ENCODE measurements at regions not wholly inside any gene's neighbourhood (a gene's known extent, or its start where the extent isn't known, plus 50 kb on each side); places are given as distances from the start of the nearest gene placed in this dataset.

DNA sequence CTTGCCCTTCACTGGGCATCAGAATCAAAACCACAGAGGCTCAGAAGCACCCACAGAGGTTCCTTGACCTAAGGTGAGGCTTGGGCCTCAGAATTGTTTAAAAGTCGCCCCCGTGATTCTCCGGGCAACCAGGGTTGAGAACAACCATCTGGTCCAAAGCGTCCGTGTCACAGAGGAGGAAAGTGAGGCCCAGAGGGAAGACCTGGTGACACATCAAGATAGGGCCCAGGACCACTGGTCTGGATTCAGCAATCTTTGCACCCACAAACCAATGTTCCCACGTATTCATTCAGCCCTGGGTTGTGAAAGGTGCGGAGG is 272.6 kb downstream of the UACA start (continued):
- TF ChIP-seq, protein P1, sequence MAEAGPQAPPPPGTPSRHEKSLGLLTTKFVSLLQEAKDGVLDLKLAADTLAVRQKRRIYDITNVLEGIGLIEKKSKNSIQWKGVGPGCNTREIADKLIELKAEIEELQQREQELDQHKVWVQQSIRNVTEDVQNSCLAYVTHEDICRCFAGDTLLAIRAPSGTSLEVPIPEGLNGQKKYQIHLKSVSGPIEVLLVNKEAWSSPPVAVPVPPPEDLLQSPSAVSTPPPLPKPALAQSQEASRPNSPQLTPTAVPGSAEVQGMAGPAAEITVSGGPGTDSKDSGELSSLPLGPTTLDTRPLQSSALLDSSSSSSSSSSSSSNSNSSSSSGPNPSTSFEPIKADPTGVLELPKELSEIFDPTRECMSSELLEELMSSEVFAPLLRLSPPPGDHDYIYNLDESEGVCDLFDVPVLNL (IDR thresholded peaks at IDR 0.05; ENCODE audit: low read depth, low read length), result no peak

DNA sequence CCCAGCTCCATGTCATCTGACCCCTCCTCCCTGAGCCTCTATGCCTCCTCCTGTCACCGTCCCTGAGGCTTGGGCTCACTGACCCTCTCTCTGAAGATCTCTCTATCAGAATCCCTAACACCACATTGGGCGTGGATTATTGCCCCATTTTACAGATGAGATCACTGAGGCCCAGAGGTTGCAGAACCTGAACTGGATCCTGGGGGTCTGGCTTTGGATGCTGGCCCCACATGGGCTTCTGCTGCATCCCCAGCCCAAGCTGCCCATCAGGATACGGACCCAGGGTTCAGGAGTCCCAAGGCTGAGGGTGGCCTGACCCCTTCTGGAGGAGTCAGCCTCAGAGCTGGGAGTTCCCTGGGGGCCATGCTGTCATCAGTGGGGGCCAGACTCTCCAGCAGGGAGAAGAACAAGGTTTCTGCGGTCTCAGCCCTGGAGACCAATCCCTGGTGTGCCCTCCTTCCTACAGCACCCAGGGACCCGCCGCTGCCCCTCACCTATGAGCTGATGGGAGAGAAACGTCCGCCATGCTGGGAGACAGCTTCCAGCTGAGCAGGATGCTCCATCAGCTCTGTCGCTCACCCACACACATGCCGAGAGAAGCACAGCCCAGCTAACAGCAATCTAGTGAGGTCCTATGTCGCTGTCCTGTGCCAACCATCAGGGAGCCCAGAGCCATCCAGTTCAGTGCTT is 273.1 kb downstream of the UACA start:
- no peaks in the 10 kb centered on the region for H3K79me2 ChIP-seq (ENCODE audit: control insufficient read depth, insufficient read depth, low read length)
- BruUV-seq (replicated peaks), result no TSS peak
- peaks cover 68% of the 10 kb centered on the region for H3K4me1 ChIP-seq (ENCODE audit: control insufficient read depth, insufficient read depth, low read length)
- H3K9ac ChIP-seq (ENCODE audit: control insufficient read depth, insufficient read depth, low read length), result no peak overlapping the region
- in situ Hi-C loops (cut with MboI), result no loop called here
- ChIA-PET POLR2A (no interaction called here), RAD21 (ENCODE audit: unreplicated experiment) (interaction anchor here (1.4 to 3.6 kb wide), 3 partner anchors 14 to 23 kb away, joined by 5 to 42 read pairs (median 21); no protein-coding TSS in a partner anchor), SMC1A (ENCODE audit: uncharacterized antibody, unreplicated experiment) (interaction anchor here (1.6 to 5.4 kb wide), 6 partner anchors 14 to 1012 kb away, joined by 3 to 46 read pairs (median 14); no protein-coding TSS in a partner anchor), CTCF (interaction anchor here (1.2 to 3.4 kb wide), 4 partner anchors 9 to 23 kb away, joined by 5 to 39 read pairs (median 19); no protein-coding TSS in a partner anchor)
- no peak overlapping the region for H3K27ac ChIP-seq (ENCODE audit: control insufficient read depth, insufficient read depth)
- TF ChIP-seq, protein P2, sequence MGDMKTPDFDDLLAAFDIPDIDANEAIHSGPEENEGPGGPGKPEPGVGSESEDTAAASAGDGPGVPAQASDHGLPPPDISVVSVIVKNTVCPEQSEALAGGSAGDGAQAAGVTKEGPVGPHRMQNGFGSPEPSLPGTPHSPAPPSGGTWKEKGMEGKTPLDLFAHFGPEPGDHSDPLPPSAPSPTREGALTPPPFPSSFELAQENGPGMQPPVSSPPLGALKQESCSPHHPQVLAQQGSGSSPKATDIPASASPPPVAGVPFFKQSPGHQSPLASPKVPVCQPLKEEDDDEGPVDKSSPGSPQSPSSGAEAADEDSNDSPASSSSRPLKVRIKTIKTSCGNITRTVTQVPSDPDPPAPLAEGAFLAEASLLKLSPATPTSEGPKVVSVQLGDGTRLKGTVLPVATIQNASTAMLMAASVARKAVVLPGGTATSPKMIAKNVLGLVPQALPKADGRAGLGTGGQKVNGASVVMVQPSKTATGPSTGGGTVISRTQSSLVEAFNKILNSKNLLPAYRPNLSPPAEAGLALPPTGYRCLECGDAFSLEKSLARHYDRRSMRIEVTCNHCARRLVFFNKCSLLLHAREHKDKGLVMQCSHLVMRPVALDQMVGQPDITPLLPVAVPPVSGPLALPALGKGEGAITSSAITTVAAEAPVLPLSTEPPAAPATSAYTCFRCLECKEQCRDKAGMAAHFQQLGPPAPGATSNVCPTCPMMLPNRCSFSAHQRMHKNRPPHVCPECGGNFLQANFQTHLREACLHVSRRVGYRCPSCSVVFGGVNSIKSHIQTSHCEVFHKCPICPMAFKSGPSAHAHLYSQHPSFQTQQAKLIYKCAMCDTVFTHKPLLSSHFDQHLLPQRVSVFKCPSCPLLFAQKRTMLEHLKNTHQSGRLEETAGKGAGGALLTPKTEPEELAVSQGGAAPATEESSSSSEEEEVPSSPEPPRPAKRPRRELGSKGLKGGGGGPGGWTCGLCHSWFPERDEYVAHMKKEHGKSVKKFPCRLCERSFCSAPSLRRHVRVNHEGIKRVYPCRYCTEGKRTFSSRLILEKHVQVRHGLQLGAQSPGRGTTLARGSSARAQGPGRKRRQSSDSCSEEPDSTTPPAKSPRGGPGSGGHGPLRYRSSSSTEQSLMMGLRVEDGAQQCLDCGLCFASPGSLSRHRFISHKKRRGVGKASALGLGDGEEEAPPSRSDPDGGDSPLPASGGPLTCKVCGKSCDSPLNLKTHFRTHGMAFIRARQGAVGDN (IDR thresholded peaks at IDR 0.05), result no peak
- no peak for TF ChIP-seq BHLHE40 (IDR thresholded peaks at IDR 0.05; ENCODE audit: borderline replicate concordance in 1 of 2, low read depth in 2 of 2, low read length in 1 of 2)
- no peak for TF ChIP-seq CREB1 (IDR thresholded peaks at IDR 0.05; ENCODE audit: low read depth)
- no peak for TF ChIP-seq SIN3A (IDR thresholded peaks at IDR 0.05; ENCODE audit: low read depth, low read length)
- TF ChIP-seq ZNF24 (IDR thresholded peaks at IDR 0.05), result no peak
- TF ChIP-seq HDAC2 (IDR thresholded peaks at IDR 0.05), result no peak
- no peak for TF ChIP-seq CHD4 (IDR thresholded peaks at IDR 0.05)
- no peak for TF ChIP-seq NR2C2 (IDR thresholded peaks at IDR 0.05; ENCODE audit: borderline replicate concordance, control insufficient read depth, insufficient read length, low read depth)
- no peak for TF ChIP-seq CBX3 (IDR thresholded peaks at IDR 0.05; ENCODE audit: borderline replicate concordance, low read depth)
- TF ChIP-seq DPF2 (IDR thresholded peaks at IDR 0.05), result no peak
- no peak for TF ChIP-seq POLR2AphosphoS5 (IDR thresholded peaks at IDR 0.05; ENCODE audit: low read length)
- TF ChIP-seq, protein P3, sequence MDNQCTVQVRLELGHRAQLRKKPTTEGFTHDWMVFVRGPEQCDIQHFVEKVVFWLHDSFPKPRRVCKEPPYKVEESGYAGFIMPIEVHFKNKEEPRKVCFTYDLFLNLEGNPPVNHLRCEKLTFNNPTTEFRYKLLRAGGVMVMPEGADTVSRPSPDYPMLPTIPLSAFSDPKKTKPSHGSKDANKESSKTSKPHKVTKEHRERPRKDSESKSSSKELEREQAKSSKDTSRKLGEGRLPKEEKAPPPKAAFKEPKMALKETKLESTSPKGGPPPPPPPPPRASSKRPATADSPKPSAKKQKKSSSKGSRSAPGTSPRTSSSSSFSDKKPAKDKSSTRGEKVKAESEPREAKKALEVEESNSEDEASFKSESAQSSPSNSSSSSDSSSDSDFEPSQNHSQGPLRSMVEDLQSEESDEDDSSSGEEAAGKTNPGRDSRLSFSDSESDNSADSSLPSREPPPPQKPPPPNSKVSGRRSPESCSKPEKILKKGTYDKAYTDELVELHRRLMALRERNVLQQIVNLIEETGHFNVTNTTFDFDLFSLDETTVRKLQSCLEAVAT (IDR thresholded peaks at IDR 0.05), result no peak
- intact Hi-C loops (cut with micrococcal nuclease; ENCODE audit: unreplicated experiment), result no loop called here
- H3K27me3 ChIP-seq (replicated peaks in 1 of 2; ENCODE audit: control insufficient read depth in 2 of 2, insufficient read depth in 2 of 2, low read length in 1 of 2), result no peaks in the 10 kb centered on the region; a peak in 1 of 4 replicates
- H3K4me3 ChIP-seq, result no peak overlapping the region
- FAIRE-seq, result no peak
- H3K36me3 ChIP-seq (ENCODE audit: control insufficient read depth in 2 of 2, insufficient read depth in 2 of 2, low read length in 1 of 2), result no peaks in the 10 kb centered on the region
- 87% methylated on average over 11 of the region's 11 CpGs for WGBS (ENCODE audit: insufficient coverage, insufficient replicate concordance, low lambda C conversion rate, missing lambda C conversion rate)
- H3K4me2 ChIP-seq (ENCODE audit: control insufficient read depth, insufficient read depth), result no peak overlapping the region
- H3K9me3 ChIP-seq (replicated peaks; ENCODE audit: control insufficient read depth, insufficient read depth, low read length), result no peaks in the 10 kb centered on the region
- H4K20me1 ChIP-seq (ENCODE audit: control insufficient read depth, insufficient read depth), result no peaks in the 10 kb centered on the region
- H2AFZ ChIP-seq (ENCODE audit: control insufficient read depth, low read depth, low read length), result no peak overlapping the region
- DNase-seq (ENCODE audit: low read depth, low spot score), result no peak
- ATAC-seq, result no peak
